ENCODE measurements at regions not wholly inside any gene's neighbourhood (a gene's known extent, or its start where the extent isn't known, plus 50 kb on each side); places are given as distances from the start of the nearest gene placed in this dataset.

- TF ChIP-seq CTBP1 (IDR thresholded peaks at IDR 0.05; ENCODE audit: borderline replicate concordance) (no peak), HDGF (IDR thresholded peaks at IDR 0.05; ENCODE audit: borderline replicate concordance) (no peak), BHLHE40 (IDR thresholded peaks at IDR 0.05; ENCODE audit: borderline replicate concordance) (no peak), SP1 (IDR thresholded peaks at IDR 0.05) (no peak), ZNF384 (IDR thresholded peaks at IDR 0.05) (no peak), ARNT (IDR thresholded peaks at IDR 0.05) (no peak), FOXM1 (IDR thresholded peaks at IDR 0.05; ENCODE audit: borderline replicate concordance) (no peak), L3MBTL2 (conservative IDR thresholded peaks at IDR 0.05) (no peak), SUZ12 (IDR thresholded peaks at IDR 0.05) (no peak)
These were observed 406.1 kb downstream of the VPS13C start for GRCh38 chr15:61654002-61654740.

All from HEK293T (cell line).